Spleen (tissue), 11 donors: ENCODE measurements at regions not wholly inside any gene's neighbourhood (a gene's known extent, or its start where the extent isn't known, plus 50 kb on each side); places are given as distances from the start of the nearest gene placed in this dataset.

Experiments
- DNase-seq: peaks from one replicate; pipeline ENCODE4 v3.0.0-alpha.2; 2020
- H3K27ac ChIP-seq, 8 donors: fragments of 200-600 bp; sonication (generic) in 7 of 8; 1 replicate in 4 of 8; 2 replicates in 4 of 8; pipeline versions ENCODE4 v1.5.0 to v1.8.0; 2016 to 2021; ENCODE audit warnings: inconsistent platforms in 4 of 8, mild to moderate bottlenecking in 4 of 8, moderate library complexity in 1 of 8
- H3K27me3 ChIP-seq, 7 donors: fragments of 200-600 bp; sonication (generic) in 6 of 7; replicated peaks in 1 of 7; 1 replicate in 4 of 7; 2 replicates in 3 of 7; pipeline versions ENCODE4 v1.5.0 to v1.8.0; 2016 to 2021; ENCODE audit warnings: inconsistent platforms in 3 of 7, mild to moderate bottlenecking in 1 of 7
- H3K36me3 ChIP-seq, 6 donors: fragments of 200-600 bp; sonication (generic) in 5 of 6; 1 replicate in 4 of 6; 2 replicates in 2 of 6; pipeline versions ENCODE4 v1.5.0 to v1.8.0; 2016 to 2021; ENCODE audit warnings: inconsistent platforms in 2 of 6
- H3K4me1 ChIP-seq, 6 donors: fragments of 200-600 bp; sonication (generic) in 5 of 6; 1 replicate in 3 of 6; 2 replicates in 3 of 6; pipeline versions ENCODE4 v1.5.0 to v1.8.0; 2016 to 2021; ENCODE audit warnings: inconsistent platforms in 3 of 6
- H3K4me3 ChIP-seq, 8 donors: fragments of 200-600 bp; sonication (generic) in 7 of 8; 1 replicate in 4 of 8; 2 replicates in 4 of 8; pipeline versions ENCODE4 v1.5.0 to v1.8.0; 2016 to 2021; ENCODE audit warnings: inconsistent platforms in 4 of 8, mild to moderate bottlenecking in 4 of 8, moderate library complexity in 2 of 8
- H3K9me3 ChIP-seq, 8 donors: fragments of 200-600 bp; sonication (generic) in 7 of 8; 1 replicate in 4 of 8; 2 replicates in 4 of 8; pipeline versions ENCODE4 v1.5.0 to v1.8.0; 2016 to 2021; ENCODE audit warnings: inconsistent platforms in 4 of 8
- CTCF ChIP-seq, 11 experiments: fragments of 200-600 bp in 7 of 11; fragments of 450-650 bp in 4 of 11; sonication (generic) in 4 of 11; IDR thresholded peaks in 8 of 11; conservative IDR thresholded peaks in 3 of 11; 1 replicate in 7 of 11; 2 replicates in 4 of 11; pipeline versions ENCODE4 v1.4.0 to v1.8.0; 2016 to 2021; ENCODE audit warnings: antibody characterized with exemption in 11 of 11, inconsistent platforms in 4 of 11, mild to moderate bottlenecking in 1 of 11
- POLR2A ChIP-seq, 3 donors: fragments of 450-650 bp; IDR thresholded peaks; one replicate each; pipeline ENCODE4 v1.5.1; 2017; ENCODE audit warnings: antibody characterized with exemption in 3 of 3, mild to moderate bottlenecking in 1 of 3
- POLR2AphosphoS5 ChIP-seq, 3 donors: sonication (generic); formaldehyde crosslinking; IDR thresholded peaks; one replicate each; pipeline ENCODE4 v1.5.1; 2017; ENCODE audit warnings: antibody characterized with exemption in 3 of 3
- WGBS, 5 donors: extraction: QIAGEN DNeasy Blood & Tissue Kit in 3 of 5; methylation state at CpG; one replicate each; pipeline versions ENCODE4 v1.1.5 to v1.1.7; 2013 to 2018; 5-methylcytosine and 5-hydroxymethylcytosine counted together
- intact Hi-C: fragments of 100-400 bp; cut with DNase I; formaldehyde crosslinking; loops from one replicate; pipeline ENCODE4 v1.15.0; 2023; ENCODE audit warnings: low total_unique reads
- donor health status: healthy with polysubstance abuse.
- donor health status: DM: no; HTN: no; CAD: no; lungs with moderate emphysema.
- donor health status: DM: no; HTN: no; CAD: no.
- donor health status: Bipolar disorder and iron deficiency.
- donor health status: healthy.
- donor health status: DM: no; HTN: no; CAD: no.
- donor health status: DM: yes; HTN: yes; CAD: no.

GRCh38 chr13:64849196-64849595 is 2380.9 kb downstream of the PCDH9 start:
- Histone ChIP-seq H3K36me3 (no peaks in the 10 kb centered on the region), H3K27ac (no peak overlapping the region), H3K9me3 (peaks cover 0 to 4% (median 0%) of the 10 kb centered on the region in 8 donors), H3K27me3 (no peaks in the 10 kb centered on the region), H3K4me1 (no peaks in the 10 kb centered on the region), H3K4me3 (no peak overlapping the region)
- intact Hi-C loops, result no loop called here
- DNase-seq, result no peak
- TF ChIP-seq POLR2A (IDR thresholded peaks at IDR 0.05) (no peak), CTCF (IDR thresholded peaks at IDR 0.05 in 8 of 11, conservative IDR thresholded peaks at IDR 0.05 in 3 of 11) (no peak)

- H3K36me3 ChIP-seq, result no peaks in the 10 kb centered on the region
- no peak overlapping the region for H3K27ac ChIP-seq
- intact Hi-C loops, result no loop called here
- DNase-seq, result no peak
- H3K9me3 ChIP-seq, result peaks cover 0 to 4% (median 0%) of the 10 kb centered on the region in 8 donors
- no peak for TF ChIP-seq POLR2AphosphoS5 (IDR thresholded peaks at IDR 0.05)
- no peak for TF ChIP-seq CTCF (IDR thresholded peaks at IDR 0.05 in 8 of 11, conservative IDR thresholded peaks at IDR 0.05 in 3 of 11)
- TF ChIP-seq POLR2A (IDR thresholded peaks at IDR 0.05), result no peak
- WGBS, 5 donors, result 69 to 81% (median 76%) methylated on average over 6 of the region's 6 CpGs
- no peaks in the 10 kb centered on the region for H3K4me1 ChIP-seq
- H3K27me3 ChIP-seq, result no peaks in the 10 kb centered on the region
- H3K4me3 ChIP-seq, result no peak overlapping the region
These were observed 2382.4 kb downstream of the PCDH9 start for GRCh38 chr13:64847767-64848166.

- peaks cover 0 to 10% (median 0%) of the 10 kb centered on the region in 8 donors for H3K9me3 ChIP-seq
- no peak for DNase-seq
- H3K36me3 ChIP-seq, result no peaks in the 10 kb centered on the region
- no peaks in the 10 kb centered on the region for H3K4me1 ChIP-seq
- intact Hi-C loops, result no loop called here
- no peak overlapping the region for H3K4me3 ChIP-seq
- H3K27me3 ChIP-seq, result no peaks in the 10 kb centered on the region
- no peak for TF ChIP-seq CTCF (IDR thresholded peaks at IDR 0.05 in 8 of 11, conservative IDR thresholded peaks at IDR 0.05 in 3 of 11)
- TF ChIP-seq POLR2AphosphoS5 (IDR thresholded peaks at IDR 0.05), result no peak
- no peak for TF ChIP-seq POLR2A (IDR thresholded peaks at IDR 0.05)
- 34 to 89% (median 42%) methylated on average over 1 of the region's 1 CpG for WGBS, 5 donors
- H3K27ac ChIP-seq, result no peak overlapping the region
These were observed 2385.0 kb downstream of the PCDH9 start for GRCh38 chr13:64845110-64845509.

- intact Hi-C loops, result no loop called here
- no peaks in the 10 kb centered on the region for H3K4me1 ChIP-seq
- WGBS, 5 donors, result 91 to 93% (median 92%) methylated on average over 2 of the region's 2 CpGs
- TF ChIP-seq POLR2A (IDR thresholded peaks at IDR 0.05) (no peak), CTCF (IDR thresholded peaks at IDR 0.05 in 8 of 11, conservative IDR thresholded peaks at IDR 0.05 in 3 of 11) (no peak), POLR2AphosphoS5 (IDR thresholded peaks at IDR 0.05) (no peak)
- no peaks in the 10 kb centered on the region for H3K27me3 ChIP-seq
- no peak overlapping the region for H3K4me3 ChIP-seq
- H3K36me3 ChIP-seq, result no peaks in the 10 kb centered on the region
- DNase-seq, result no peak
- H3K9me3 ChIP-seq, result no peaks in the 10 kb centered on the region
- no peak overlapping the region for H3K27ac ChIP-seq
These were observed 2411.1 kb downstream of the PCDH9 start for GRCh38 chr13:64819081-64819480.
